ES-I3 (cell line): ENCODE measurements at regions not wholly inside any gene's neighbourhood (a gene's known extent, or its start where the extent isn't known, plus 50 kb on each side); places are given as distances from the start of the nearest gene placed in this dataset.
"Not testable (repeated sequence)": the region's sequence is repeated elsewhere in the genome, so short reads cannot be mapped to it uniquely, and the experiment has no call there.

Experiments
- H3K36me3 ChIP-seq: 2 replicates; pipeline ENCODE4 v1.6.1; 2013; ENCODE audit warnings: mild to moderate bottlenecking, low read length, control low read depth, moderate library complexity; ENCODE audit not compliant: insufficient read depth
- H3K4me1 ChIP-seq: 2 replicates; pipeline ENCODE4 v1.6.1; 2013; ENCODE audit warnings: mild to moderate bottlenecking, control low read depth, low read length; ENCODE audit not compliant: insufficient read depth
- H3K9ac ChIP-seq: 2 replicates; pipeline ENCODE4 v1.6.1; 2013; ENCODE audit warnings: low read depth, mild to moderate bottlenecking, low read length, moderate library complexity
- H3K9me3 ChIP-seq: 2 replicates; pipeline ENCODE4 v1.6.1; 2013; ENCODE audit warnings: mild to moderate bottlenecking, low read length, moderate library complexity; ENCODE audit not compliant: control insufficient read depth, insufficient read depth

DNA sequence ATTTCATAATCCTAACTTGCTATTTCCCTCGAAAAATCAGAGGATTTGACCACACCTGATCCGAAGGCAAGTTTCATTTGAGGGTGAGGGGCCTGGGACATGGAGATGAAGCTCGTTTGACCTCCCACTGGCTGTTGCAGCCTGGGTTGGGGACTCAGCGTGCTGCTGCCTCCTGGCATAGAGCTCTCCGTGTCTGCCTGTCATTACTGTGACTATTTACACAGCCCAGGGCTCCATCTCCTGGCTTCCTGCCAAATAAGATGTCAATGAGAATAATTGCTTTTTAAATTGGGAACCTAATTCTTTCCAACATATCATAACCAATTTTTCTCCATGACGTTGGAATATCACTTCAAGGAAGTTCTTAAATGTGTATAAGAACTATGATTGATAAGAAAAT, 139.3 kb upstream of the COBL start:
- Histone ChIP-seq H3K4me1 (peaks cover 21% of the 10 kb centered on the region), H3K36me3 (no peaks in the 10 kb centered on the region)

GRCh38 chr7:51455513-51455912, 138.9 kb upstream of the COBL start:
- Histone ChIP-seq H3K9me3 (no peaks in the 10 kb centered on the region), H3K36me3 (no peaks in the 10 kb centered on the region), H3K9ac (no peak overlapping the region), H3K4me1 (peaks cover 21% of the 10 kb centered on the region)

More for the DNA sequence above, 139.3 kb upstream of the COBL start:
- Histone ChIP-seq H3K9ac (no peak overlapping the region), H3K9me3 (no peaks in the 10 kb centered on the region)

GRCh38 chr7:51455086-51455485, 138.5 kb upstream of the COBL start:
- H3K9ac ChIP-seq, result no peak overlapping the region
- peaks cover 21% of the 10 kb centered on the region for H3K4me1 ChIP-seq
- H3K36me3 ChIP-seq, result no peaks in the 10 kb centered on the region
- H3K9me3 ChIP-seq, result no peaks in the 10 kb centered on the region

- H3K36me3 ChIP-seq, result no peaks in the 10 kb centered on the region
- H3K9me3 ChIP-seq, result no peaks in the 10 kb centered on the region
Measured at GRCh38 chr7:51452694-51453093, 136.1 kb upstream of the COBL start.

GRCh38 chr7:51451751-51452476, 135.3 kb upstream of the COBL start:
- no peaks in the 10 kb centered on the region for H3K9me3 ChIP-seq
- H3K4me1 ChIP-seq, result peaks cover 21% of the 10 kb centered on the region
- no peaks in the 10 kb centered on the region for H3K36me3 ChIP-seq
- H3K9ac ChIP-seq, result no peak overlapping the region

More at GRCh38 chr7:51452694-51453093, 136.1 kb upstream of the COBL start:
- Histone ChIP-seq H3K4me1 (peaks cover 16% of the 10 kb centered on the region), H3K9ac (no peak overlapping the region)

GRCh38 chr7:51450541-51450940, 133.9 kb upstream of the COBL start:
- Histone ChIP-seq H3K9ac (no peak overlapping the region), H3K36me3 (no peaks in the 10 kb centered on the region), H3K4me1 (peaks cover 26% of the 10 kb centered on the region), H3K9me3 (no peaks in the 10 kb centered on the region)

GRCh38 chr7:51446785-51447184, 130.2 kb upstream of the COBL start:
- Histone ChIP-seq H3K36me3 (no peaks in the 10 kb centered on the region), H3K9me3 (peaks cover 8% of the 10 kb centered on the region), H3K4me1 (peaks cover 16% of the 10 kb centered on the region), H3K9ac (peak overlapping the region; percentile 29; the same call in 1 of the 2 replicates)

GRCh38 chr7:51446356-51446755, 129.7 kb upstream of the COBL start:
- Histone ChIP-seq H3K4me1 (peaks cover 14% of the 10 kb centered on the region), H3K9ac (peak overlapping the region; percentile 29; the same call in 1 of the 2 replicates), H3K36me3 (no peaks in the 10 kb centered on the region), H3K9me3 (peaks cover 8% of the 10 kb centered on the region)

- Histone ChIP-seq H3K36me3 (no peaks in the 10 kb centered on the region), H3K9me3 (peaks cover 8% of the 10 kb centered on the region), H3K4me1 (peaks cover 14% of the 10 kb centered on the region), H3K9ac (no peak overlapping the region)
Measured at GRCh38 chr7:51444936-51445335, 128.3 kb upstream of the COBL start.

DNA sequence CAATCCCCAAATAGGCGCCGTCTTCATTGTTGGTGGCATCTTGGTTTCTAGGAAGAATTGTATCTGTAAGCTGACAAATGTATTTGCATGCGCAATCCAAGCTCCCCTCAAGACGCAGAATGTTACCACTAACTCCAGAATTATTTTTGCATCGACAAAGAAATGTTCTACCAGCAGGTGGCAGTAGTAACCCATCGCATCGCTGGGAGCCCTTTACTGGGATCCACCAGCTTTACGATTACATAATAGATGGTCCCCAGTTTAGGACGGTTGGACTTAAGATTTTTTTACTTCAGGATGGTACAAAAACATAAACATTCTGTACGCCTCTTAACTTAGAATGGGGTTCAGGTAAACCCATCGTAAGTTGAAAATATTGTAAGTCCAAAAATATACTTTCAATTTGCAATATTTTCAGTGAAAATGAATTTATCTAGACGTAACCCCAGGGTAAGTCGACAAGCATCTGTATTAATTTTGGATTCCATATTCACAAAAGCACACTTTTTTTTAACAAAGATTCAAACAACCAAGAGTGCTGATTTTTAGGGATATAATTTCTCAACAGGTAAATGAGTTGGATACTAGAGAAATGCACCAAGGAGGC, 114.0 kb upstream of the COBL start:
- H3K9me3 ChIP-seq, result no peaks in the 10 kb centered on the region
- no peak overlapping the region for H3K9ac ChIP-seq
- H3K36me3 ChIP-seq, result no peaks in the 10 kb centered on the region
- no peaks in the 10 kb centered on the region for H3K4me1 ChIP-seq

DNA sequence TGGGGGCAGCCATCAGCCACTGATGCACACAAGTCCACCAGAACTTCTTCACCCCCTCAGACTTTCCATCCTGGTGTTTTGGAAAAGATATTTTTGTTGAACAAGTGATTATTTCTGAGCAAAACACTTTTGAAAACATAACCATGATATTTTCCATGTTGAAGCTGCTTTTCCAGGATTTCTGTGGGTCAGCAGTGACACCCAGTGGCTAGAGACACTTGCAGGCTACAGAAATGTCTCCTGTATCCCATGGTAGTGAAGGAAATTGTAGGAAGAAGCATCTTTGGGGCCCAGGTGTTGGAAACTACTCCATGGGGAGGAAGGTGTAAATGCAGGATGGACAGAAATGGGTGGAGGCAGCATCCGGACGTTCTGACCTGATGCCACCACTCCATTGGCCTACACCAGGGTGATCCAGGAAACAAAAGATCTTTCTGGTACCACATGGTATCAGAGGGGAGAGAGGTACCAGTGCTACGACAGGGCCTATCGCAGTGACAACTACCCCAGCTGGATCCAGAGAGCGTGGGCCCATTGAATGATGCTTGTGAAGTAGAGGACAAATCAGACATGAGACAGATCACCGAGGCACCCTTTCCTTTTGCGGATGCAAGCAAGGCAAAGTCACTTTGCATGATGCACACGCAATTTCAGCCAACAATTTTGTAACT, 111.7 kb upstream of the COBL start:
- Histone ChIP-seq H3K9ac (no peak overlapping the region), H3K9me3 (no peaks in the 10 kb centered on the region), H3K36me3 (no peaks in the 10 kb centered on the region), H3K4me1 (no peaks in the 10 kb centered on the region)

DNA sequence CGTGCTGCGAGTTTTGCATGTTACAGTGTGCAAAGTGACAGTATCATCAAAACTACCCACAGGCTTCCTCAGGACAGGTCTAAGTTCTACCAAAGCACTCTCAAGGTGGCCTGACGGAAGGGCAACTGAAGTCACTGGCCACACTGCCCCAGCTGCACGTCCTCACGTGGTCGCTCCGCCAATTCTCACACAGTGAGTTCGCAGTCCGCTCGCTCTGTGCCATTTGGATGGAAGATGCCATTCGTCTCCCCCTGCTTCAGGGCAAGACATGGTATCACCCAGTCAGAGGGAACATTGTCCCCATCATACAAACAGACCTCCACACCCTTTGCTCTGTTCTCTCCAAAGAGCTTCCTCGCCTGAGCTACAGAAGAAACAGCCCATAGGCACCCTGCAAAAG, 109.6 kb upstream of the COBL start:
- no peak overlapping the region for H3K9ac ChIP-seq
- no peaks in the 10 kb centered on the region for H3K36me3 ChIP-seq
- no peaks in the 10 kb centered on the region for H3K4me1 ChIP-seq
- H3K9me3 ChIP-seq, result no peaks in the 10 kb centered on the region

GRCh38 chr7:51409934-51410333, 93.3 kb upstream of the COBL start:
- H3K4me1 ChIP-seq, result not testable (repeated sequence)

GRCh38 chr7:51397608-51398007, 81.0 kb upstream of the COBL start:
- H3K9me3 ChIP-seq, H3K4me1 ChIP-seq, H3K36me3 ChIP-seq, H3K9ac ChIP-seq: not testable (repeated sequence)

More at GRCh38 chr7:51409934-51410333, 93.3 kb upstream of the COBL start:
- H3K9ac ChIP-seq, H3K36me3 ChIP-seq, H3K9me3 ChIP-seq: not testable (repeated sequence)

- H3K9ac ChIP-seq, H3K9me3 ChIP-seq, H3K4me1 ChIP-seq: not testable (repeated sequence)
Measured at GRCh38 chr7:51393003-51393402, 76.4 kb upstream of the COBL start.

More at GRCh38 chr7:51393003-51393402, 76.4 kb upstream of the COBL start:
- H3K36me3 ChIP-seq, result not testable (repeated sequence)
